Mesendoderm (in vitro differentiated cells): ENCODE measurements at regions not wholly inside any gene's neighbourhood (a gene's known extent, or its start where the extent isn't known, plus 50 kb on each side); places are given as distances from the start of the nearest gene placed in this dataset.

Experiments
- DNase-seq: peaks from one replicate; pipeline ENCODE4 v3.0.0; 2013
- H2AK5ac ChIP-seq: 2 replicates; pipeline ENCODE4 v1.6.1; 2013; ENCODE audit warnings: low read length, inconsistent platforms
- H2BK120ac ChIP-seq: 2 replicates; pipeline ENCODE4 v1.6.1; 2013; ENCODE audit warnings: low read depth, mild to moderate bottlenecking, low read length, moderate library complexity, mixed read lengths
- H2BK15ac ChIP-seq: replicated peaks from 2 replicates; pipeline ENCODE4 v1.6.1; 2013; ENCODE audit warnings: low read depth, mild to moderate bottlenecking, moderate library complexity
- H2BK5ac ChIP-seq: 2 replicates; pipeline ENCODE4 v1.6.1; 2013; ENCODE audit warnings: low read length, inconsistent platforms
- H3K18ac ChIP-seq: 2 replicates; pipeline ENCODE4 v1.6.1; 2013; ENCODE audit warnings: mild to moderate bottlenecking, low read length, mixed read lengths
- H3K23ac ChIP-seq: one replicate; pipeline ENCODE4 v1.6.1; 2013; ENCODE audit warnings: low read length
- H3K27ac ChIP-seq: 2 replicates; pipeline ENCODE4 v1.5.1; 2013; ENCODE audit warnings: low read depth, mild to moderate bottlenecking, inconsistent platforms, low read length, moderate library complexity
- H3K27me3 ChIP-seq: 2 replicates; pipeline ENCODE4 v1.6.1; 2013; ENCODE audit warnings: low read length, control low read depth, mild to moderate bottlenecking, inconsistent platforms; ENCODE audit not compliant: insufficient read depth, poor library complexity
- H3K36me3 ChIP-seq: 2 replicates; pipeline ENCODE4 v1.6.1; 2013; ENCODE audit warnings: low read length, inconsistent platforms; ENCODE audit not compliant: control insufficient read depth, insufficient read depth
- H3K4ac ChIP-seq: one replicate; pipeline ENCODE4 v1.6.1; 2013; ENCODE audit warnings: low read depth, mild to moderate bottlenecking, low read length, moderate library complexity
- H3K4me1 ChIP-seq: 2 replicates; pipeline ENCODE4 v1.6.1; 2013; ENCODE audit warnings: low read depth, low read length, inconsistent platforms; ENCODE audit not compliant: control insufficient read depth
- H3K4me2 ChIP-seq: 2 replicates; pipeline ENCODE4 v1.6.1; 2013; ENCODE audit warnings: low read length
- H3K4me3 ChIP-seq: 2 replicates; pipeline ENCODE4 v1.5.1; 2013; ENCODE audit warnings: mild to moderate bottlenecking, low read length
- H3K56ac ChIP-seq: one replicate; pipeline ENCODE4 v1.6.1; 2013; ENCODE audit warnings: low read length
- H3K79me1 ChIP-seq: 2 replicates; pipeline ENCODE4 v1.6.1; 2013; ENCODE audit warnings: low read length, inconsistent platforms
- H3K79me2 ChIP-seq: 2 replicates; pipeline ENCODE4 v1.6.1; 2013; ENCODE audit warnings: mild to moderate bottlenecking, low read length; ENCODE audit not compliant: control insufficient read depth, insufficient read depth
- H3K9ac ChIP-seq: 2 replicates; pipeline ENCODE4 v1.6.1; 2013; ENCODE audit warnings: low read length, inconsistent platforms
- H4K5ac ChIP-seq: one replicate; pipeline ENCODE4 v1.6.1; 2013; ENCODE audit warnings: low read length
- H4K8ac ChIP-seq: one replicate; pipeline ENCODE4 v1.6.1; 2013; ENCODE audit warnings: low read depth, mild to moderate bottlenecking, control low read depth, low read length, moderate library complexity
- WGBS: extraction: QIAGEN DNeasy Blood & Tissue Kit; methylation state at CpG from one replicate; pipeline ENCODE4 v1.1.7; 2013; ENCODE audit warnings: low lambda C conversion rate, missing lambda C conversion rate; ENCODE audit not compliant: insufficient coverage; ENCODE audit errors: extremely low coverage; 5-methylcytosine and 5-hydroxymethylcytosine counted together

GRCh38 chr22:47386812-47387510, 624.5 kb downstream of the TBC1D22A start:
- Histone ChIP-seq H2BK15ac (no peak overlapping the region), H3K4ac (no peak overlapping the region), H2BK120ac (no peak overlapping the region), H2AK5ac (no peak overlapping the region), H3K79me1 (no peaks in the 10 kb centered on the region), H3K9ac (no peak overlapping the region), H3K18ac (no peak overlapping the region), H3K4me1 (no peaks in the 10 kb centered on the region), H3K79me2 (no peaks in the 10 kb centered on the region), H3K27ac (no peak overlapping the region), H3K23ac (no peak overlapping the region), H3K4me2 (no peak overlapping the region), H2BK5ac (no peak overlapping the region), H4K5ac (no peak overlapping the region), H4K8ac (no peak overlapping the region), H3K36me3 (no peaks in the 10 kb centered on the region), H3K4me3 (no peak overlapping the region), H3K56ac (no peak overlapping the region), H3K27me3 (no peaks in the 10 kb centered on the region)
- WGBS, result no CpG with 5 or more reads among the region's 20 CpGs
- DNase-seq, result no peak

DNA sequence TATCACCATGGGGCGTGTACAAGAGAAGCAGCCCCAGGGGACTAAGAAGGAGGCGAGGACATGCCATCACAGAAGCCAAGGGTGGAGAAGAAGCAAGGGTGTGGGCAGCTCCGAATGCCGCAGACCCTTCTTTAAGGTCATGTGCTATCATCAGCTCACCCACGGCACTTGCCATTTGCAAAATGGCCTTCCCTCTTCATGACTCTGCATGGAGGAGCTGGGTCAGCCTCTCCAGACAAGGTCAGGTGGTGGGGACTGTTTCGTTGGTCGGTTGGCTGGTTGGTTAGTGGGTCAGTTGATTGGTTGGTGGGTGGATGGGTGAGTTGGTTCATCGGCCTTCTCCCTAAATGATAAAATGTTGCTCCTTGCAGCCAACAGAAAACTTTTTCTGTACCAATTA, 622.5 kb downstream of the TBC1D22A start:
- H3K4ac ChIP-seq, result no peak overlapping the region
- DNase-seq, result no peak
- H2AK5ac ChIP-seq, result no peak overlapping the region
- no CpG with 5 or more reads among the region's 8 CpGs for WGBS
- no peak overlapping the region for H2BK5ac ChIP-seq
- no peaks in the 10 kb centered on the region for H3K27me3 ChIP-seq
- no peak overlapping the region for H3K4me3 ChIP-seq
- H2BK15ac ChIP-seq, result no peak overlapping the region
- no peaks in the 10 kb centered on the region for H3K4me1 ChIP-seq
- no peak overlapping the region for H4K8ac ChIP-seq
- H3K23ac ChIP-seq, result no peak overlapping the region
- no peak overlapping the region for H3K18ac ChIP-seq
- H3K56ac ChIP-seq, result no peak overlapping the region
- H3K79me1 ChIP-seq, result no peaks in the 10 kb centered on the region
- no peak overlapping the region for H3K27ac ChIP-seq
- no peak overlapping the region for H3K9ac ChIP-seq
- no peak overlapping the region for H3K4me2 ChIP-seq
- no peak overlapping the region for H4K5ac ChIP-seq
- H2BK120ac ChIP-seq, result no peak overlapping the region
- no peaks in the 10 kb centered on the region for H3K36me3 ChIP-seq
- no peaks in the 10 kb centered on the region for H3K79me2 ChIP-seq

DNA sequence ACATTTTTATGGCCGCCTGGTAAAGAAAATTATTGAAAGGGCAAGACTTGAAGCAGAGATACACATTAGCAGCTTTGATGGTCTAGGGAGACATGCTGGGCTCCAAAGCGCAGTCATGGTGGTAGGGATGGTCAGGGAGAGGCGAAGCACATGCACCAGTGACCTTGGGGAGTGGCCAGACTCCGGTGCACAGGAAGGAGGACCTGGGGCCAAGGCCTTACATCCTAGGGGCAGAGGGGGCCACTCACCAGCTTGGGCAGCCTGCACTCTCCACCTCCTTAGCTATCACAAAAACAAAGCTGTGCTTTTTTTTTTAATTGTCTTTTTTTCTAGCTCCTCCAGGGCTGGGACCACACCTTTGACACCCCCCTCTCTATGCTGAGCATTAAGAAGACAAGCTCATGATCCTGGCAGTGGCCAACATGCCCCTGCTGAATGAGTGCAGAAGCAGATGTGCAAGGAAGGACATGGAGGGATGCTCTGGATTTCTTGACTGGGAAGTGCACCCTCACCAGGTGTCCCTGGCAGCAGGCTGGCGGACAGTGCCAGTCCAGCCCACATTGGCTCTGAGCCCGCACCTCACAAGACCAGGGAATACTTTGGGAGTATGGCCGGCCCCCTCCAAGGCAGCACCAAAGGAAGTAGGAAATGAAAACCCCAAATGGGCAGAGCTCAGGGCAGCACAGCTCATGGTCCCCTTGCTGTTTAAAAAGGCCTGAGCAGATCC, 619.9 kb downstream of the TBC1D22A start:
- no peak for DNase-seq
- no peak overlapping the region for H3K27ac ChIP-seq
- H3K79me2 ChIP-seq, result no peaks in the 10 kb centered on the region
- H2AK5ac ChIP-seq, result no peak overlapping the region
- H3K4me1 ChIP-seq, result no peaks in the 10 kb centered on the region
- H3K79me1 ChIP-seq, result no peaks in the 10 kb centered on the region
- H2BK15ac ChIP-seq, result no peak overlapping the region
- H2BK120ac ChIP-seq, result no peak overlapping the region
- H3K18ac ChIP-seq, result no peak overlapping the region
- no peak overlapping the region for H3K4ac ChIP-seq
- no peak overlapping the region for H3K4me3 ChIP-seq
- no peak overlapping the region for H4K8ac ChIP-seq
- H3K56ac ChIP-seq, result no peak overlapping the region
- H3K9ac ChIP-seq, result no peak overlapping the region
- WGBS, result no CpG with 5 or more reads among the region's 7 CpGs
- H3K36me3 ChIP-seq, result no peaks in the 10 kb centered on the region
- H3K27me3 ChIP-seq, result no peaks in the 10 kb centered on the region
- no peak overlapping the region for H3K4me2 ChIP-seq
- no peak overlapping the region for H4K5ac ChIP-seq
- H2BK5ac ChIP-seq, result no peak overlapping the region
- no peak overlapping the region for H3K23ac ChIP-seq

DNA sequence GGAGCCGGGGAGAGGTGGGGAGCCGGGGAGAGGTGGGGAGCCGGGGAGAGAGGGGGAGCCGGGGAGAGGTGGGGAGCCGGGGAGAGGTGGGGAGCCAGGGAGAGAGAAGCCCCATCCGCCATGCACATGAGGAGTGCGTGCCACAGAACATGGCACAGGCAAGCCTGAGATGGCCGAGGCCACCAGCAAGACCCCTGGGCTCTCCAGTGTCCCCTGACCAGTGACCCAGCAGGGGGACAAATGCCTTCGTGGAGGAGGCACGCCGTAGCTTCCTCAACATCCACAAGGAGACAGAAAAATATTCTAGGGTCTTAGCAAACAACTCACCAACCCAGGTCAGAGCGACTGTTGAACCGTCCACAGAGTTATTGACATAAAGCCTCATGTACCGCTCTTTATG, 618.8 kb downstream of the TBC1D22A start:
- H3K9ac ChIP-seq, result no peak overlapping the region
- no peaks in the 10 kb centered on the region for H3K27me3 ChIP-seq
- no peak overlapping the region for H3K4me3 ChIP-seq
- no peak overlapping the region for H3K18ac ChIP-seq
- H2BK5ac ChIP-seq, result no peak overlapping the region
- no peak overlapping the region for H4K5ac ChIP-seq
- no peak overlapping the region for H2BK15ac ChIP-seq
- H3K27ac ChIP-seq, result no peak overlapping the region
- no peak overlapping the region for H3K56ac ChIP-seq
- no peak overlapping the region for H3K4me2 ChIP-seq
- H3K36me3 ChIP-seq, result no peaks in the 10 kb centered on the region
- H3K23ac ChIP-seq, result no peak overlapping the region
- H4K8ac ChIP-seq, result no peak overlapping the region
- H3K4me1 ChIP-seq, result no peaks in the 10 kb centered on the region
- H2AK5ac ChIP-seq, result no peak overlapping the region
- H3K79me2 ChIP-seq, result no peaks in the 10 kb centered on the region
- no peak overlapping the region for H3K4ac ChIP-seq
- no peaks in the 10 kb centered on the region for H3K79me1 ChIP-seq
- no peak for DNase-seq
- WGBS, result no CpG with 5 or more reads among the region's 14 CpGs
- no peak overlapping the region for H2BK120ac ChIP-seq

- Histone ChIP-seq H4K5ac (no peak overlapping the region), H3K4ac (no peak overlapping the region), H3K4me1 (no peaks in the 10 kb centered on the region), H3K4me2 (no peak overlapping the region), H3K27ac (no peak overlapping the region), H3K79me2 (no peaks in the 10 kb centered on the region), H2AK5ac (no peak overlapping the region), H3K18ac (no peak overlapping the region), H3K56ac (no peak overlapping the region), H4K8ac (no peak overlapping the region), H3K23ac (no peak overlapping the region), H3K4me3 (no peak overlapping the region), H3K9ac (no peak overlapping the region), H3K79me1 (no peaks in the 10 kb centered on the region), H2BK5ac (no peak overlapping the region), H3K36me3 (no peaks in the 10 kb centered on the region), H2BK15ac (no peak overlapping the region), H2BK120ac (no peak overlapping the region), H3K27me3 (no peaks in the 10 kb centered on the region)
- DNase-seq, result no peak
- no CpG with 5 or more reads among the region's 5 CpGs for WGBS
These were observed 618.2 kb downstream of the TBC1D22A start for GRCh38 chr22:47380692-47381091.
